Fibroblast of upper back skin (primary cell): ENCODE measurements at regions not wholly inside any gene's neighbourhood (a gene's known extent, or its start where the extent isn't known, plus 50 kb on each side); places are given as distances from the start of the nearest gene placed in this dataset.

Experiments
- DNase-seq: peaks from one replicate; pipeline ENCODE4 v3.0.0-alpha.2; 2013

DNA sequence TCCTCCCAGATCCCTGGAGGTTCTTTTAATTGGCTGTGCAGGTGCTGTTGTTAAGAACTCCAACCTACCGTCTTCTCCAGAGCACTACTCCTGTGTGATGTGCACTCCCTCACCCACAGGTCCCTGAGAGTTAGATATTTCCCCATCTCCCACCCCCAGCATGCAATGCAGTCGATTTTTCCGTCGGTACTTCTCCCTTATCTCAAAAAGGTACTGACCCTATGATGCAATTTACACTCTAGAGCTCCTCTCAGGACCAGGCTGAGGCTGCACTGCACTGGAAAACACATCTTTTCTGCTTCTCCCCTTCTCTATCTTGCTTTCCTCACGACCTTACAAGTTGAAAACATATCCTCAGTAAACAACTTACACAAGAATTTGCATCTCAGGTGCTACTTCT is 312.4 kb upstream of the TBX3 start:
- DNase-seq = no peak

GRCh38 chr12:114995891-114996290 is 311.9 kb upstream of the TBX3 start:
- peak; percentile 55 for DNase-seq

- DNase-seq = no peak
Measured at GRCh38 chr12:114993165-114993564, 309.2 kb upstream of the TBX3 start.

DNA sequence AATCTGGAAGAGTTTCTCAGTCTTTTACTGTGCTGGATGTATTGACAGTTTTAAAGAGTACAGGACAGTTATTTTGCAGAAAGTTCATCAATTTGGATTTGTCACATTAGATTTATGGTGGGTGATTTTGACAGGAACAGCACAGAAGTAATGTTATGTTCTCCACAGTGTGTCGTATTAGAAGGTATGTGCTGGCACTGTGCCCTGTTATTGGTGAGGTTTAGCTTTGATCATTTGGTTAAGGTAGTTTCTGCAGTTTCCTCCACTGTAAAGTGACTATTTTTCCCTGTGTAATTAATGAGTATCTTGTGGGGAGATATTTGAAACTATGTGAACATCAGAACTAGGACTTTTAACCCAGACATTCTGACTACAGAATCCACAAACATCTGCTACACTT is 308.5 kb upstream of the TBX3 start:
- DNase-seq = peak; percentile 52

DNA sequence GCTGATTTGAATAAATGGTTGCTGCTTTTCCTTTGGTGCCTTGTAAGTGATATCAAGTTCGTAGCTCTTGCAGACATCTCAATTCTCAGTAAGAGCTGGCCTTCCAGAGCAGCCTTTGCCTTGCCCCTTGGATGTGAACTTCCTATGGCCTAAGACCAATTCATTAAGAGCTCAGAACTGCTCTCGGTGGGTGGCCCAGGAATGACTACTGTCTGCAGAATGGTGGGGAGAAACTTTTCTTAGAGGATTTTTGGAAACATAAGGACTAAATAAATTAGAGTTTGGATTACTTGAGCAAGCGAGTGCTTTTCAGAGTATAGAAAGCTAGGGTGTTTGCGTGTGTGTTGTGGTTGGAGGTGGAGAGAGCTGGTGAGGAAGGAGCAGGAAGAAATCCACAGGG is 306.4 kb upstream of the TBX3 start:
- DNase-seq = peak; percentile 13

- DNase-seq = no peak
Measured at GRCh38 chr12:114986849-114987248, 302.9 kb upstream of the TBX3 start.

DNA sequence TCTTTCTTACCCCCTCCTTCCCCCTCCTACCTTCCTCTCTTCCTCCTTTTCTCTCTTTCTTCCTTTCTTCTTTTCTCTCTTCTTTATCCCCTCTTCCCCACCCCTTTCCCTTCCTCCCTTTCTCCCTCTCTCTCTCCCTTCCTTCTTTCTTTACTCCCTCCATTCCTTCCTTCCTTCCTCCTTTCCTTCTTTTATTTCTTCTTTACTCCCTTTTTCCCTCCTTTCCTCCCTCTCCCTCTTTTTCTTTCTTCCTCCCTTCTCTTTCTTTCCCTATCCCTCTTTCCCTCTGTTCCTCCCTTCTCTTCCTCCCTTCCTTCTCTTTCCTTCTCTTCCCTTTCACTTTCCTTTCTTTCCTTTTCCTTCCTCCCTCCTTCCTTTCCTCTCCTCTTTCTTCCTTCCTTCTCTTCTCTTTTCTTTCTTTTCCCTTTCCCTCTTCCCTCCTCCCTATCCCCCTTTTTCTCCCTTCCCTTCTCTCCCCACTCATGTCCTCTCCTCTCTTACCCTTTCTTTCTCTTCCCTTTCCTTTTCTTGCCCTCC is 302.3 kb upstream of the TBX3 start:
- DNase-seq = no peak

DNA sequence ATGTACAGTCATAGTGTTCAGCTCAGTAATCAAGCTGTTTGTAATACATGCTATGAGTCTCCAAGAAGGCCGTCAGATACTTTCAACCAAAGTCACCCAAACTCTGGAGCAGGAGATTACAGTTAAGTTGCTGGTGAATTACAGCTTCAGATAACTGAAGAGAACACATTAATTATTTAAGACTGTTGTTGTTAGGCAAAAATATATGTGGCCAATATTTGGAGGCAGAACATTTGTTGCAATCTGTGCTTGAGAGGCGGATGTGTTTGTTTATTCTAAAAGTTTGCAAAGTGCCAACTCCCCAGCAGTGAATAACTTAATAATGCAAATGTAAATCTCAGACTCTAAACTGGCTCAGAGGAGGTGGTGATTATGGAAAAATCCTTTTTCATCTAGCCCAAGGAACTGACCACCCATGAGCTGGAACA is 300.7 kb upstream of the TBX3 start:
- DNase-seq = no peak

- DNase-seq = peak; percentile 19
Measured at GRCh38 chr12:114982760-114983159, 298.8 kb upstream of the TBX3 start.

GRCh38 chr12:114981036-114981435 is 297.1 kb upstream of the TBX3 start:
- no peak for DNase-seq

- peak; percentile 83 for DNase-seq
Measured at GRCh38 chr12:114976959-114977358, 293.0 kb upstream of the TBX3 start.

- DNase-seq = peak; percentile 53
Measured at GRCh38 chr12:114976372-114976771, 292.4 kb upstream of the TBX3 start.

DNA sequence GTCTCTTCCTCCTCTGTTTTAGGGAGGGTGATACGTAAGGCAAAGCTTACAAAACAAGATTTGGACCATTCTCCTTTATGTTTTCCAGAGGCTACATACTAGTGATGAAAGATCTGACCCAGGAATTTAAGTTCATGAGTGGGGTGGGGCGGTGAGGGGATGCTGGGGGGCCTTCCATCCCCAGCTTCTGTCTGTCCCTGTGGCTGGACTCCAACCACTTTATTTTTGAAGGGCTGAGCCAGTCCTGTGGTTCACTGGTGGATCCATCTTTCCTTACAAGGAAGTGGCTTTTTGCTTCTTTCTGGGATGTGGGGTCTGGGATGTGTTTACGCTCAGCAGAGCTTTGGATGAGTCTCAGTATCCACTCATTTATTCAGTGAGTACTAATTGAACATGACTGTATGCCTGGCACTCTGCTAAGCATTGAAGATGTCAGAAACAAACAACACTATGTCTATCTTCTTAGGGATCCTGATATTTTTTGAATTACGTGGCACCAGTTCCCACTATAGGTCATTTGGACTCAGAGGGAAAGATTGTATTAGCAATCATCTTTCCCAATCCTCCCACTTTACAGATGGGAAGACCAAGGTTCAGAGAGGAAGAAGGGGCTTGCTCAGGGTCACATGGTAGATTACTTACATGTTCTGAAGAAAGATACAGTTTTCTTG is 291.8 kb upstream of the TBX3 start:
- peak; percentile 19 for DNase-seq

- no peak for DNase-seq
Measured at GRCh38 chr12:114974826-114975639, 291.1 kb upstream of the TBX3 start.

DNA sequence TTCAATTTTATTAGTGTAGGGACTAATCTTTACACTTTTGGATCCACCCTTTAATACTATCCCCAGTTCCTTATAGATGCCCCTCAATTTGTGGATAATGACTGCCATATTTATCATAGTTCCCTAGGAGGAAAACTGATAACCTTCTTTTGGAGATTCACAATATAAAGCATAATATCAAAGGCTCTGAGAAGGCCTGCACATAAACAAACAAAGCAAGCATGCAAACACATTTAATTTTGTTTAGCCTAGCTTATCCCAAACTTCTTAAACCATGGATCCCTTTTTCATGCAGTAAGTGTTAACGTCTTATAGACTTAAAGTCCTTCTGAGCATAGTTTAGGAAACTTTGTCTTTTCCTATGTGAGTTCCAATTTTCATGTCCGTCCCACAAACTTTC is 290.4 kb upstream of the TBX3 start:
- DNase-seq = no peak

GRCh38 chr12:114968727-114969126 is 284.8 kb upstream of the TBX3 start:
- DNase-seq = no peak

DNA sequence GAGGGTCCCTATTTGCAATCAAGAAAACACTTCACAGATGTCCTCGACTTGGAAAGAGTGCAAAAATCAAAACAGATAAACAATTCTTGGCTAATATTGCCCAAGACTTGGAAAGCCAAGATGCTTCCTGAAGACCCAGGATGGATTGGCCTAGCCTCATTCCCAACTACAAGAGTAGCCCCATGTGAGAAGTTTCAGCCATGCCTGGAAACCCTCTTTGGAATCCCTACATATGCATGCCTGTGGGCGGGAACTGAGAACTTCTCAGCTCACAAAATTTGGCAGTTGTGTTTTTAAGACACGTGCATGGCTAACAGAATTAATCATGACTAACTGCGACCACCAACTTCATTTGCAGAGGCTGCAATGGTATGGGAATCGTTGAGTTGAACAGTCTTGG is 283.2 kb upstream of the TBX3 start:
- DNase-seq = no peak

DNA sequence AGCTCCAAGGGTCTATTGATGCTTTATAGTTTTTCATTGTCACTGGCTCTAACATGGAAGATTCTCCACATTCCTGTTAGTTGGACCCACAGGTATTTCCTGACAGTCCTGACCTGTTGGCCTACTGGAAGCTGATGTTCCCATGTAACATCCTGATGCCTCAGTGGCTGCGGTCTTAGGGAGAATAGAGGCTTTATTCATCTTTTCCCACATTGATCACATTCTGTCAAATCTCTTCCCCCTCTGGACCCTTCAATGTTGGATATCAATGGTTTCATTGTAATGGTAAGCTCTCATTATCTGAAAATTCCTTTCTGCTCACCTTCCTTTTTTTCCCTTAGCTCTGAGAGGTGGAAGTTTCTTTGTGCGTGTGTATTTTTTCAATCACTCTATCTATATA is 280.9 kb upstream of the TBX3 start:
- DNase-seq = no peak

GRCh38 chr12:114963846-114964245 is 279.9 kb upstream of the TBX3 start:
- no peak for DNase-seq

DNA sequence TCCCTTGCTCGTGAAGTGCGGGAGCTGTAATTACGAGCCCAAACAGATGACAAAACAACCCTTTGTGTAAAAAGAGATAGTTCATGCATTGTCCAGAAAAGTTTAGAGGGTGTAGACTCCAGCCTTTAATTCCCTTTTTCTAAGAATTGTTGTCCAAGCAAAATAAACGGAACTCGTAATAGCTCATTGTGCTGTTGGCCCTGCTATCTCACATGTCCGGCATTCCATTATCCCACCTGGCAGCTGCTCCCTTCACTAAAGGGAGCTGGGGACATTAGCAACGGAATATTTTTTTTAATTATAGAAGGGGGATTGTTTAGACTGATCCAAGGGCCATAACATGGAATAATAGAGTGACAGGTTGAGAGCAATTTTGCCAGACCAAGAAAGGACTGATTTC is 277.5 kb upstream of the TBX3 start:
- no peak for DNase-seq

DNA sequence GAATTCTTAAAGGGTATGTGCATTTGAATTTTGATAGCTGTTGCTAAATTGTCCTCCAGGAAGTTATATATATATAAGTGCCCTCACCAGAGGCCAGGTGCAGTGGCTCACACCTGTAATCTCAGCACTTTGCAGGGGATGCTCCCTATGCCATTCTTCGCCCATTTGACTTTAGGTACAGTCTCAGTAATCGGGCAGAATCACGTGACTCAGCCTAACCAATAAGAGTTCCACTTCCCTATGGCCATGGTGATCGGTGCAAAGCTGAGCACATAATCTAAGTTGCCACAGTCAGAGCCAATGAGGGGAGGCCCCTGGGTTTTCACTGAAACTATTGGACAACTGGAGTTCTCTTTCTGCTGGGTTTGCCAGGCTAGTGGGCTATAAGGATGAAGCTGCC is 274.6 kb upstream of the TBX3 start:
- no peak for DNase-seq

- no peak for DNase-seq
Measured at GRCh38 chr12:114957225-114957624, 273.2 kb upstream of the TBX3 start.

GRCh38 chr12:114955414-114956014 is 271.5 kb upstream of the TBX3 start:
- peak; percentile 23 for DNase-seq

- DNase-seq = no peak
Measured at GRCh38 chr12:114954511-114955055, 270.6 kb upstream of the TBX3 start.
